ENCODE measurements at regions not wholly inside any gene's neighbourhood (a gene's known extent, or its start where the extent isn't known, plus 50 kb on each side); places are given as distances from the start of the nearest gene placed in this dataset.

DNA sequence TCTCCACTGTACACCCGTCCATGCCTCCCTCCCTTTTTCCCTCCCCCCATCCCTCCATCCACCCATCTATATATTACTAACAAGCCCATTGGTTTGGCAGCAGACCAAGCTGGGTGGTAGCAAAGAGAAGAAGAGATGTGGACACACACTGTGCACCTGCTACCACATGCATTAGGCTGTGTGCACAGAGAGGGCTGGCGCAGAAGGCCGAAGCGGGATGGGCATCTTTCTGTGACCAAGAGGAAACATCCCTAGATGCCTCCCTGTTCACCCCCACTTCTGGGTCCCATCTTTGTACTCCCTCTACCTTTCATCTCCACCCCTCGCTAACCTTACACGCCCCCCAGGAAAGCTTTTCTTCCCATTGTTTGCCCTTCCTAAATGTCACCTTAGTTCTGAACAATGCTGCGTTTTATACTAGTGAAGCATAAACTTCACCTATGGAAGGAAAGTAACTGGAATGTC, 64.9 kb upstream of the AFDN start:
- Histone ChIP-seq H3K9me1 (ENCODE audit: control insufficient read depth, extremely low read depth, insufficient read depth, low read length) (no peaks in the 10 kb centered on the region), H3K36me3 (ENCODE audit: control insufficient read depth in 2 of 2, extremely low read depth in 1 of 2, insufficient read depth in 2 of 2, low read length in 2 of 2) (no peaks in the 10 kb centered on the region), H3K4me3 (ENCODE audit: control insufficient read depth in 2 of 3, extremely low read depth in 1 of 3, insufficient read depth in 2 of 3, low read depth in 1 of 3, low read length in 3 of 3) (no peak overlapping the region), H3K79me2 (ENCODE audit: control insufficient read depth, insufficient read depth, low read length) (no peaks in the 10 kb centered on the region), H3K27ac (ENCODE audit: control insufficient read depth, insufficient read depth, low read length) (no peak overlapping the region), H3K4me2 (ENCODE audit: control insufficient read depth, extremely low read depth, insufficient read depth, low read depth, low read length) (no peak overlapping the region), H3K9me3 (ENCODE audit: control insufficient read depth, low read depth, low read length) (no peaks in the 10 kb centered on the region), H3K4me1 (ENCODE audit: control insufficient read depth, extremely low read depth, insufficient read depth, low read length) (no peaks in the 10 kb centered on the region), H4K20me1 (ENCODE audit: control insufficient read depth, extremely low read depth, insufficient read depth, low read length) (no peaks in the 10 kb centered on the region), H2AFZ (ENCODE audit: control insufficient read depth, low read length) (no peak overlapping the region), H3K27me3 (ENCODE audit: control insufficient read depth, extremely low read depth, insufficient read depth, low read length) (no peaks in the 10 kb centered on the region), H3K9ac (ENCODE audit: control insufficient read depth, extremely low read depth, insufficient read depth, low read length) (no peak overlapping the region)
- no peak for DNase-seq (ENCODE audit: low read depth, low spot score)
- FAIRE-seq = no peak
- dilution Hi-C loops (cut with MboI; ENCODE audit: extremely low pct_ligation_motif_present, low sequenced_read_pairs) = no loop called here
- TF ChIP-seq EZH2 (IDR thresholded peaks at IDR 0.05; ENCODE audit: low read length) = no peak

DNA sequence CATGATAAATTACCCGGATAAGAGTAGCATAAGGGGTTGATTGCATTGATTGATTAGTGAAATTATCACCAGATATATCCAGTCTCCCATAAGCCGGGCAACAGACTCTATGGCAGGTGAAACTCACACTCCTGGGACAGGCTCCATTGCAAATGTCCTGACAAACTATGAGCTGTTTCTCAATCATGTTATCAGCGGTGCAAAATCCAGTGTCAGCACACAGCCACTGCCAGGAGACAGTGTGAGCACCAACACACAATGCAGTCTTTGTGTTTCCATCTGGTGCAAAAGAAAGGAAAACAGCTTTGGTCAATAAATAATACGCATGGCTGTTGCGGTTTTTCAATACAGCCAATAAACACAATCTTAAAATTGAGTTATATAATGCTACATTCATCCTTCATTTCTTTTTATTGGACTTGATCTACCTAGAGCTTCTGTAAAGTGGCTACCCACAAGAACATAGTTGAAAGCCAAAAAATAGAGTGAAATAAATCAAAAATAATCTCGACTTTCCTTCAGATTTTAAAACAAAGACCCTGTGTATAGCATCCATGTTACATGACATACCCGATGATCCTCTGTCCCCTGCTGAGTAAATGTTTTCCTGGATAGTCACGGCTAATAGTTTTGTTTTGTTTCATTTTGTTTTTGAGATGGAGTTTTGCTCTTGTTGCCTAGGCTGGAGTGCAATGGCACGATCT, 64.3 kb upstream of the AFDN start:
- Histone ChIP-seq H4K20me1 (ENCODE audit: control insufficient read depth, extremely low read depth, insufficient read depth, low read length) (no peaks in the 10 kb centered on the region), H3K27ac (ENCODE audit: control insufficient read depth, insufficient read depth, low read length) (no peak overlapping the region), H3K9me1 (ENCODE audit: control insufficient read depth, extremely low read depth, insufficient read depth, low read length) (no peaks in the 10 kb centered on the region), H3K79me2 (ENCODE audit: control insufficient read depth, insufficient read depth, low read length) (no peaks in the 10 kb centered on the region), H3K4me3 (ENCODE audit: control insufficient read depth in 2 of 3, extremely low read depth in 1 of 3, insufficient read depth in 2 of 3, low read depth in 1 of 3, low read length in 3 of 3) (no peak overlapping the region), H2AFZ (ENCODE audit: control insufficient read depth, low read length) (no peak overlapping the region), H3K36me3 (ENCODE audit: control insufficient read depth in 2 of 2, extremely low read depth in 1 of 2, insufficient read depth in 2 of 2, low read length in 2 of 2) (no peaks in the 10 kb centered on the region), H3K27me3 (ENCODE audit: control insufficient read depth, extremely low read depth, insufficient read depth, low read length) (no peaks in the 10 kb centered on the region), H3K4me2 (ENCODE audit: control insufficient read depth, extremely low read depth, insufficient read depth, low read depth, low read length) (no peak overlapping the region), H3K9me3 (ENCODE audit: control insufficient read depth, low read depth, low read length) (no peaks in the 10 kb centered on the region), H3K9ac (ENCODE audit: control insufficient read depth, extremely low read depth, insufficient read depth, low read length) (no peak overlapping the region), H3K4me1 (ENCODE audit: control insufficient read depth, extremely low read depth, insufficient read depth, low read length) (no peaks in the 10 kb centered on the region)
- FAIRE-seq (no peak), DNase-seq (ENCODE audit: low read depth, low spot score) (no peak)
- dilution Hi-C loops (cut with MboI; ENCODE audit: extremely low pct_ligation_motif_present, low sequenced_read_pairs) = no loop called here
- TF ChIP-seq, protein P1, sequence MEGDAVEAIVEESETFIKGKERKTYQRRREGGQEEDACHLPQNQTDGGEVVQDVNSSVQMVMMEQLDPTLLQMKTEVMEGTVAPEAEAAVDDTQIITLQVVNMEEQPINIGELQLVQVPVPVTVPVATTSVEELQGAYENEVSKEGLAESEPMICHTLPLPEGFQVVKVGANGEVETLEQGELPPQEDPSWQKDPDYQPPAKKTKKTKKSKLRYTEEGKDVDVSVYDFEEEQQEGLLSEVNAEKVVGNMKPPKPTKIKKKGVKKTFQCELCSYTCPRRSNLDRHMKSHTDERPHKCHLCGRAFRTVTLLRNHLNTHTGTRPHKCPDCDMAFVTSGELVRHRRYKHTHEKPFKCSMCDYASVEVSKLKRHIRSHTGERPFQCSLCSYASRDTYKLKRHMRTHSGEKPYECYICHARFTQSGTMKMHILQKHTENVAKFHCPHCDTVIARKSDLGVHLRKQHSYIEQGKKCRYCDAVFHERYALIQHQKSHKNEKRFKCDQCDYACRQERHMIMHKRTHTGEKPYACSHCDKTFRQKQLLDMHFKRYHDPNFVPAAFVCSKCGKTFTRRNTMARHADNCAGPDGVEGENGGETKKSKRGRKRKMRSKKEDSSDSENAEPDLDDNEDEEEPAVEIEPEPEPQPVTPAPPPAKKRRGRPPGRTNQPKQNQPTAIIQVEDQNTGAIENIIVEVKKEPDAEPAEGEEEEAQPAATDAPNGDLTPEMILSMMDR (optimal IDR thresholded peaks at IDR 0.05 in 1 of 3, IDR thresholded peaks at IDR 0.05 in 1 of 3, conservative IDR thresholded peaks at IDR 0.05 in 1 of 3; ENCODE audit: extremely low read depth in 1 of 3, insufficient read depth in 2 of 3, low read length in 3 of 3) = no peak
- no peak for TF ChIP-seq EZH2 (IDR thresholded peaks at IDR 0.05; ENCODE audit: low read length)

All from keratinocyte (primary cell).